Nephron (organoid): ENCODE measurements at regions not wholly inside any gene's neighbourhood (a gene's known extent, or its start where the extent isn't known, plus 50 kb on each side); places are given as distances from the start of the nearest gene placed in this dataset.

Experiments
- H3K27ac Mint-ChIP-seq, 3 experiments: 2 replicates each; pipeline ENCODE4 v1.8.0; 2020; ENCODE audit warnings: mixed read lengths in 3 of 3, mild to moderate bottlenecking in 2 of 3, moderate library complexity in 1 of 3
- H3K27me3 Mint-ChIP-seq: 2 replicates; pipeline ENCODE4 v1.8.0; 2021; ENCODE audit warnings: low read depth, mild to moderate bottlenecking, moderate library complexity, mixed read lengths
- H3K36me3 Mint-ChIP-seq: 2 replicates; pipeline ENCODE4 v1.8.0; 2020; ENCODE audit warnings: low read depth, mixed read lengths
- H3K4me1 Mint-ChIP-seq: 2 replicates; pipeline ENCODE4 v1.8.0; 2020; ENCODE audit warnings: mixed read lengths
- H3K4me3 Mint-ChIP-seq, 3 experiments: 2 replicates each; pipeline ENCODE4 v1.8.0; 2020; ENCODE audit warnings: mild to moderate bottlenecking in 3 of 3, mixed read lengths in 3 of 3, moderate library complexity in 2 of 3
- H3K9me3 Mint-ChIP-seq: 2 replicates; pipeline ENCODE4 v1.8.0; 2020; ENCODE audit warnings: mixed read lengths
- CTCF ChIP-seq, 3 experiments: fragments of 200-600 bp; sonication (generic); IDR thresholded peaks; one replicate each; pipeline ENCODE4 v1.5.0; 2021; ENCODE audit warnings: antibody characterized with exemption in 3 of 3; ENCODE audit not compliant: unreplicated experiment in 3 of 3

- TF ChIP-seq CTCF (IDR thresholded peaks at IDR 0.05; ENCODE audit: unreplicated experiment in 3 of 3), result no peak
- H3K36me3 Mint-ChIP-seq, result no peaks in the 10 kb centered on the region
- H3K27me3 Mint-ChIP-seq, result no peaks in the 10 kb centered on the region
- H3K4me1 Mint-ChIP-seq, result peaks cover 41% of the 10 kb centered on the region
- H3K27ac Mint-ChIP-seq, result peak overlapping the region; percentile 23 to 79 (median 39)
- no peaks in the 10 kb centered on the region for H3K9me3 Mint-ChIP-seq
- H3K4me3 Mint-ChIP-seq, result no peak overlapping the region
Observed at GRCh38 chr2:215883799-215884198, 129.6 kb downstream of the MREG start.

DNA sequence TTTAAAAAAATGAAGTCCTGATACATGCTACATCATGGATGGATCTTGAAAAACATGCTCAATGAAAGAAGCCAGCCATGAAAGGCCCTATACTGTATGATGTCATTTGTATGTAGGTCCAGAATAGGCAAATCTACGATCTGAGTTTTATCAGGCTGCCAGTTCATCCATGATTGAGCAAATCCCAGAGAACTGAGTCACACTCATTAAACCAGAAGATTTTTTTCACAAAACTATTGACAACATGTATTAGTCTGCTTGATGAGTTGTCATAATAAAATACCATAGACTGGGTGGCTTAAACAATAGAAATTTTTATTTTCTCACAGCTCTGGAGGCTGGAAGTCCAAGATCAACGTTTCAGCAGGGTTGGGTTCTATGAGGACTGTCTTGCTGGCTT is 130.7 kb downstream of the MREG start:
- Mint-ChIP-seq H3K27me3 (no peaks in the 10 kb centered on the region), H3K27ac (no peak overlapping the region), H3K36me3 (no peaks in the 10 kb centered on the region), H3K4me3 (no peak overlapping the region), H3K9me3 (no peaks in the 10 kb centered on the region), H3K4me1 (peaks cover 41% of the 10 kb centered on the region)
- TF ChIP-seq CTCF (IDR thresholded peaks at IDR 0.05; ENCODE audit: unreplicated experiment in 3 of 3), result no peak

DNA sequence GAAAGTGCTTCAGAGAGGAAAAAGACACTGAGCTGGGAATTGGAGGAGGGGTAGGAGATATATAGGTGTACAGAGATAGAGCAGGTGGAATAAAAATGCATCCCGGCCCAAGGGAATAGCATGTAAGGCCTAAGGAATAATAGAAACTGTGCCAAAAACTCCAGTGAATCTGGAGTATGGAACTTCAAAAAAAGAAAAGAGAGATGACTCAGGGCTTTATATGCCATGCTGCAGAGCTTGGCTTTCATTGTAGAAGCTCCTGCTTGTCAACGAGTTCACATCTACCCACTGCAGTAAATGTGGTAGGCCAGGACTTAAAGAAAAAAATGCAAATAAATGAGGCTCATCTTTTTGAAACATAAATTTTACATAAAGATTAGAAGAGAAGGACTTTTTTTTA is 131.8 kb downstream of the MREG start:
- peaks cover 5% of the 10 kb centered on the region for H3K9me3 Mint-ChIP-seq
- no peak for TF ChIP-seq CTCF (IDR thresholded peaks at IDR 0.05; ENCODE audit: unreplicated experiment in 3 of 3)

GRCh38 chr2:215880970-215881369 is 132.4 kb downstream of the MREG start:
- Mint-ChIP-seq H3K27ac (peak overlapping the region in 2 of 3 experiments; percentile 7 to 26), H3K9me3 (peaks cover 6% of the 10 kb centered on the region), H3K27me3 (no peaks in the 10 kb centered on the region), H3K4me1 (peaks cover 44% of the 10 kb centered on the region), H3K36me3 (no peaks in the 10 kb centered on the region), H3K4me3 (no peak overlapping the region)
- TF ChIP-seq CTCF (IDR thresholded peaks at IDR 0.05; ENCODE audit: unreplicated experiment in 3 of 3), result no peak

More for the DNA sequence above, 131.8 kb downstream of the MREG start:
- H3K27ac Mint-ChIP-seq, result peak overlapping the region in 2 of 3 experiments; percentile 7 to 26
- peaks cover 43% of the 10 kb centered on the region for H3K4me1 Mint-ChIP-seq
- no peaks in the 10 kb centered on the region for H3K36me3 Mint-ChIP-seq
- H3K4me3 Mint-ChIP-seq, result no peak overlapping the region
- H3K27me3 Mint-ChIP-seq, result no peaks in the 10 kb centered on the region

DNA sequence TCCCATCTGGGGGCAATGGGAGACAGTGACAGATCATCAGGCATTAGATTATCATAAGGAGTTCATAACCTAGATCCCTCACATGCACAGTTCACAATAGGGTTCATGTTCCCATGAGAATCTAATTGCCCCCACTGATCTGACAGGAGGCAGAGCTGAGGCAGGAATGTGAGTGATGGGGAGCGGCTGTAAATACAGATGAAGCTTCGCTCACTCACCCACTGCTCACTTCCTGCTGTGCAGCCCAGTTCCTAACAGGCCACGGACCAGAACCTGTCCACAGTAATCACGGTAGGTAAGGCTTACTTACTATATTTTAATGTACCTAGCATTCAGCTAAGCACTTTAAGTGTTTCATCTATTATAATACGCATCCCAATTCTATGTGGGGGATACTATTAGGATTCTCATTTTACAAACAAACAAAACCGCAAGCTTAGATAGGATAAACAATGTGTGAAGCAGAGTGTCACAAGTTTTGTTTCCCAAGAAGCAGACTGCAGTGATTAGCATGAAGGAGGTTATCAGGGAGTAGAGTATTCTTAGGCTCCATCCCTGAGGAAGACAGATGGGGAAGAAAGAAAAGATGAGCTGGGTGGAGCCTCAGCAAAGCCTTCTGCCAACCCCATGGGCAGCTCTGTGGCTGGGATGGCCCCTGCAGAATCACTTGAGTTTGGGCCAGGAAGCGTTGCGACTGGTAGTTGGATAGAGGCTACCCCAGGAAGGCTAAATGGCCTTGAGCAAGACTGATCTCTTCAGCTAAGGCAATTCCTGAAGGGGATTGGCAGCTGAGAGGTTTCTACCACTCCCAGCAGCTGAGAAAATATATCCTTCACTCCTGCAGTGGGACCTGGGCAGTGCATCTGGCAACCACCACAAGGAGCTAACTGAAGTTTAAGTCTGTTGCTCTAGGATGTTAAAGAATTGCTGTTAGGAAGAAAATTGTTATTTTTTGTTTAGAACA is 133.1 kb downstream of the MREG start:
- Mint-ChIP-seq H3K36me3 (no peaks in the 10 kb centered on the region), H3K4me3 (no peak overlapping the region), H3K27ac (peak overlapping the region in 1 of 3 experiments; percentile 7), H3K4me1 (peaks cover 37% of the 10 kb centered on the region), H3K27me3 (no peaks in the 10 kb centered on the region), H3K9me3 (peaks cover 6% of the 10 kb centered on the region)
- no peak for TF ChIP-seq CTCF (IDR thresholded peaks at IDR 0.05; ENCODE audit: unreplicated experiment in 3 of 3)
